ENCODE measurements at regions not wholly inside any gene's neighbourhood (a gene's known extent, or its start where the extent isn't known, plus 50 kb on each side); places are given as distances from the start of the nearest gene placed in this dataset.

DNA sequence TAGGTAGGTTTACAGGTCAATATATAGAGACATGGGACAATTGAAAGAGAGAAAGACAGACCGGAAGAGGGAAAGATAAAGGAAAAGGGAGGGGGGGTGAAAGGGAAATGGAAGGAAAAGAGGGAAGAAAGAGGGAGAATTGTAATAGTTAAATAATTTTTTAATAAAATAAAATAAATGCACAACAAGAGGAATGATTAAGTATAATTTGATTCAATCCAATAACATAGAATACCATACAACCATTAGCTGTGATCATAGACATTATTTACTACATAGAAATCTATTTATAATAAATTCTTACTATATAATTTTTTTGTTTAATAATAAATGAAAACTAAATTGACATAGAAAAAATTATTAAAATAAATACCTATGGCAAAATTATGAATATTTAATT is 330.7 kb downstream of the NR4A2 start:
- DNase-seq (ENCODE audit: low spot score) = no peak
- TF ChIP-seq CTCF (IDR thresholded peaks at IDR 0.05; ENCODE audit: extremely low read depth, missing control alignments) = no peak

- no peak for DNase-seq (ENCODE audit: low spot score)
- no peak for TF ChIP-seq CTCF (IDR thresholded peaks at IDR 0.05; ENCODE audit: extremely low read depth, missing control alignments)
Measured at GRCh38 chr2:155997538-155997937, 335.0 kb downstream of the NR4A2 start.

- DNase-seq (ENCODE audit: low spot score) = no peak
- no peak for TF ChIP-seq CTCF (IDR thresholded peaks at IDR 0.05; ENCODE audit: extremely low read depth, missing control alignments)
Measured at GRCh38 chr2:155994315-155994714, 338.2 kb downstream of the NR4A2 start.

- TF ChIP-seq CTCF (IDR thresholded peaks at IDR 0.05; ENCODE audit: extremely low read depth, missing control alignments) = no peak
- DNase-seq (ENCODE audit: low spot score) = no peak
Measured at GRCh38 chr2:155983845-155984244, 348.7 kb downstream of the NR4A2 start.

GRCh38 chr2:155982135-155982534 is 350.4 kb downstream of the NR4A2 start:
- no peak for TF ChIP-seq CTCF (IDR thresholded peaks at IDR 0.05; ENCODE audit: extremely low read depth, missing control alignments)
- DNase-seq (ENCODE audit: low spot score) = no peak

DNA sequence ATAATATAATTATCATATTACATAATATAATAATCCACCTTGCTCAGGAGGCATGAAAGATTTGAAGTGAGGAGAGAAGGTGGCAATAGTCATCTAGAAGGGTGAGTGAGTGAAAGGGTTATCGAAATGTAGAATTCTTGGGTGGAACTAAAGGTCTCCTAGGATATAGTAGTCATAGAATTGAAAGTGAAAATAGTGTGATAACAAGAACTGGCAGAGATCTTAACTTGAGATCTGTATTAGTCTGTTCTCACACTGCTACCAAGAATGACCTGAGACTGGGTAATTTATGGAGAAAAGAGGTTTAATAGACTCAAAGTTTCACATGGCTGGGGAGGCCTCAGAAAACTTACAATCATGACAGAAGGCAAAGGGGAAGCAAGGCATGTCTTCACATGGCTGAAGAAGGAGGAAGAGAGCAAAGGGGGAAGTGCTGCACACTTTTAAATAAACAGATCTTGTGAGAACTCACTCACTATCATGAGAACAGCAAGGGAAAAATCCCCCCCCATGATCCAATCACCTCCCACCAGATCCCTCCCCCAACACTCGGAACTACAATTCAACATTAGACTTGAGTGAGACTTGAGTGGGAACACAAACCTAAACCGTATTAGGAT is 351.5 kb downstream of the NR4A2 start:
- TF ChIP-seq CTCF (IDR thresholded peaks at IDR 0.05; ENCODE audit: extremely low read depth, missing control alignments) = no peak
- DNase-seq (ENCODE audit: low spot score) = no peak

- no peak for TF ChIP-seq CTCF (IDR thresholded peaks at IDR 0.05; ENCODE audit: extremely low read depth, missing control alignments)
- DNase-seq (ENCODE audit: low spot score) = no peak
Measured at GRCh38 chr2:155975734-155976133, 356.8 kb downstream of the NR4A2 start.

Data from GM20000 (cell line).